IMR-90 (cell line): ENCODE measurements at regions not wholly inside any gene's neighbourhood (a gene's known extent, or its start where the extent isn't known, plus 50 kb on each side); places are given as distances from the start of the nearest gene placed in this dataset.
A peak's percentile ranks its signal among the peaks of the same experiment; 100 is the strongest.

Experiments
- ATAC-seq: fragments of 200-7000 bp; cut with Tn5 transposase; 2 replicates; pipeline ENCODE4 v1.9.1; 2020; ENCODE audit warnings: low read depth, mild to moderate bottlenecking, moderate library complexity
- BruUV-seq: library from RNA; stranded (reverse); fragments of 400-500 nt; replicated peaks from 2 replicates; lab custom pipeline; 2021; lab: Mats Ljungman, UMichigan
- CTCF ChIA-PET: fragments of 300-600 bp; formaldehyde crosslinking; extraction: SDS; loops from one replicate; lab custom pipeline; 2021; ENCODE audit warnings: antibody characterized with exemption; lab: Yijun Ruan, JAX
- POLR2A ChIA-PET: fragments of 300-600 bp; sonication (Branson Sonifier 250); formaldehyde crosslinking; loops from one replicate; lab custom pipeline; 2022; ENCODE audit warnings: antibody characterized with exemption; ENCODE audit not compliant: unreplicated experiment; lab: Charles Lee
- DNase-seq: peaks from one replicate; pipeline ENCODE4 v3.0.0; 2013
- H2AFZ ChIP-seq: replicated peaks from 2 replicates; pipeline ENCODE3; 2013; ENCODE audit warnings: low read length, mild to moderate bottlenecking; ENCODE audit not compliant: poor library complexity
- H2AK5ac ChIP-seq: 2 replicates; pipeline ENCODE4 v1.6.1; 2013; ENCODE audit warnings: low read depth, low read length, inconsistent platforms
- H2AK9ac ChIP-seq: replicated peaks from 2 replicates; pipeline ENCODE3; 2013; ENCODE audit warnings: mild to moderate bottlenecking, low read depth, low read length, moderate library complexity; ENCODE audit not compliant: poor library complexity
- H2BK120ac ChIP-seq: 2 replicates; pipeline ENCODE4 v1.6.1; 2013; ENCODE audit warnings: low read depth, low read length, inconsistent platforms
- H2BK15ac ChIP-seq: 3 replicates; pipeline ENCODE4 v1.6.1; 2013; ENCODE audit warnings: low read depth, low read length, inconsistent platforms
- H2BK20ac ChIP-seq: 2 replicates; pipeline ENCODE4 v1.6.1; 2013; ENCODE audit warnings: low read depth, mild to moderate bottlenecking, inconsistent platforms, low read length, moderate library complexity
- H2BK5ac ChIP-seq: 2 replicates; pipeline ENCODE4 v1.6.1; 2013; ENCODE audit warnings: mild to moderate bottlenecking, low read depth, low read length, inconsistent platforms; ENCODE audit not compliant: poor library complexity, severe bottlenecking
- H3K14ac ChIP-seq: replicated peaks from 2 replicates; pipeline ENCODE4 v1.6.1; 2013; ENCODE audit warnings: low read depth, low read length, inconsistent platforms
- H3K18ac ChIP-seq: 2 replicates; pipeline ENCODE4 v1.6.1; 2013; ENCODE audit warnings: low read depth, low read length, control low read depth
- H3K23ac ChIP-seq: 2 replicates; pipeline ENCODE4 v1.6.1; 2013; ENCODE audit warnings: low read depth, low read length, inconsistent platforms
- H3K27ac ChIP-seq: 2 replicates; pipeline ENCODE4 v1.5.1; 2013; ENCODE audit warnings: mild to moderate bottlenecking, control low read depth, low read length; ENCODE audit not compliant: insufficient read depth
- H3K27me3 ChIP-seq: 2 replicates; pipeline ENCODE4 v1.6.1; 2013; ENCODE audit warnings: low read length; ENCODE audit not compliant: control insufficient read depth, insufficient read depth
- H3K36me3 ChIP-seq: 2 replicates; pipeline ENCODE4 v1.6.1; 2013; ENCODE audit warnings: low read length, mixed read lengths; ENCODE audit not compliant: control insufficient read depth, insufficient read depth
- H3K4ac ChIP-seq: 2 replicates; pipeline ENCODE4 v1.6.1; 2013; ENCODE audit warnings: low read depth, low read length, inconsistent platforms
- H3K4me1 ChIP-seq: 2 replicates; pipeline ENCODE4 v1.6.1; 2013; ENCODE audit warnings: low read length, mixed read lengths; ENCODE audit not compliant: control insufficient read depth, insufficient read depth
- H3K4me2 ChIP-seq: 2 replicates; pipeline ENCODE4 v1.6.1; 2013; ENCODE audit warnings: low read depth, mild to moderate bottlenecking, control low read depth, low read length, moderate library complexity
- H3K4me3 ChIP-seq: 2 replicates; pipeline ENCODE4 v1.5.1; 2013; ENCODE audit warnings: low read depth, mild to moderate bottlenecking, control low read depth, low read length, moderate library complexity; ENCODE audit not compliant: insufficient read depth
- H3K56ac ChIP-seq: 2 replicates; pipeline ENCODE4 v1.6.1; 2013; ENCODE audit warnings: low read length, inconsistent platforms; ENCODE audit not compliant: insufficient read depth; ENCODE audit errors: extremely low read depth
- H3K79me1 ChIP-seq, 2 experiments: 2 replicates each; pipeline ENCODE4 v1.6.1; 2013; ENCODE audit warnings: low read length in 2 of 2, inconsistent platforms in 1 of 2, low read depth in 1 of 2
- H3K9ac ChIP-seq: 2 replicates; pipeline ENCODE4 v1.6.1; 2013; ENCODE audit warnings: low read depth, low read length, control low read depth
- H3K9me1 ChIP-seq: 2 replicates; pipeline ENCODE4 v1.6.1; 2013; ENCODE audit warnings: low read length, inconsistent platforms; ENCODE audit not compliant: insufficient read depth
- H3K9me3 ChIP-seq: 2 replicates; pipeline ENCODE4 v1.6.1; 2013; ENCODE audit warnings: low read length; ENCODE audit not compliant: control insufficient read depth, insufficient read depth
- H4K20me1 ChIP-seq: 2 replicates; pipeline ENCODE4 v1.6.1; 2013; ENCODE audit warnings: low read length, inconsistent platforms; ENCODE audit not compliant: insufficient read depth
- H4K5ac ChIP-seq: 2 replicates; pipeline ENCODE4 v1.6.1; 2013; ENCODE audit warnings: mild to moderate bottlenecking, low read depth, low read length, control low read depth
- H4K8ac ChIP-seq, 2 experiments: 2 replicates each; pipeline ENCODE4 v1.6.1; 2013; ENCODE audit warnings: low read depth in 2 of 2, low read length in 2 of 2, control low read depth in 1 of 2, inconsistent platforms in 1 of 2
- H4K91ac ChIP-seq: 2 replicates; pipeline ENCODE4 v1.6.1; 2013; ENCODE audit warnings: low read depth, low read length, inconsistent platforms; ENCODE audit not compliant: insufficient read depth
- CTCF ChIP-seq: conservative IDR thresholded peaks from 2 replicates; pipeline ENCODE4 v1.5.1; 2012; ENCODE audit warnings: mild to moderate bottlenecking, low read depth, low read length, improper control_type of control experiment
- ELK1 ChIP-seq: fragments of 150-350 bp; IDR thresholded peaks from 2 replicates; pipeline ENCODE4 v1.6.1; 2016; ENCODE audit warnings: low read depth, mild to moderate bottlenecking, low read length, moderate library complexity, borderline replicate concordance
- NFE2L2 ChIP-seq: fragments of 150-350 bp; IDR thresholded peaks from 2 replicates; pipeline ENCODE4 v1.6.1; 2016; ENCODE audit warnings: low read depth, mild to moderate bottlenecking, low read length
- RFX5 ChIP-seq: IDR thresholded peaks from 2 replicates; pipeline ENCODE4 v1.8.0; 2012; ENCODE audit warnings: low read depth, mild to moderate bottlenecking, low read length, moderate library complexity
- WGBS, 2 experiments: methylation state at CpG; one replicate each; pipeline versions ENCODE4 v1.1.5 to v1.1.7; 2013; ENCODE audit warnings: missing lambda C conversion rate in 2 of 2; ENCODE audit not compliant: insufficient read length in 1 of 2; ENCODE audit errors: extremely low coverage in 2 of 2; 5-methylcytosine and 5-hydroxymethylcytosine counted together
- dilution Hi-C: fragments of 300-500 bp; cut with HindIII; formaldehyde crosslinking; loops from one replicate; pipeline ENCODE4 v1.14.3; 2018; ENCODE audit warnings: low sequenced_read_pairs; ENCODE audit not compliant: unreplicated experiment
- in situ Hi-C: fragments of 300-500 bp; cut with MboI; formaldehyde crosslinking; loops from 3 replicates; pipeline ENCODE4 v1.14.3; 2019; ENCODE audit warnings: low sequenced_read_pairs, inconsistent platforms, mixed read lengths
- intact Hi-C: fragments of 100-400 bp; cut with micrococcal nuclease; formaldehyde crosslinking; loops from 2 replicates; pipeline ENCODE4 v1.10.0; 2022

GRCh38 chr12:42824327-42824726, 234.8 kb upstream of the PRICKLE1 start:
- H3K79me1 ChIP-seq, result no peaks in the 10 kb centered on the region
- no peak overlapping the region for H2AFZ ChIP-seq
- H3K18ac ChIP-seq, result no peak overlapping the region
- no TSS peak for BruUV-seq
- no peak overlapping the region for H2AK5ac ChIP-seq
- no peak for ATAC-seq
- H2BK120ac ChIP-seq, result no peak overlapping the region
- no peak overlapping the region for H2BK15ac ChIP-seq
- H3K23ac ChIP-seq, result no peak overlapping the region
- H4K91ac ChIP-seq, result no peak overlapping the region
- ChIA-PET POLR2A (no interaction called here), CTCF (no interaction called here)
- DNase-seq, result no peak
- H2BK20ac ChIP-seq, result no peak overlapping the region
- no peak overlapping the region for H2BK5ac ChIP-seq
- no peak overlapping the region for H3K4ac ChIP-seq
- in situ Hi-C loops (no loop called here), intact Hi-C loops (no loop called here), dilution Hi-C loops (no loop called here)
- H4K8ac ChIP-seq, result no peak overlapping the region
- H3K9me3 ChIP-seq, result 0 out of 2 replicates have a peak, but pooled peaks cover 2% of the 10 kb centered on the region
- no peak overlapping the region for H4K5ac ChIP-seq
- WGBS, 2 experiments, result no CpG with 5 or more reads among the region's 2 CpGs
- no peak overlapping the region for H3K4me3 ChIP-seq
- H3K9me1 ChIP-seq, result no peaks in the 10 kb centered on the region
- no peaks in the 10 kb centered on the region for H3K27me3 ChIP-seq
- no peaks in the 10 kb centered on the region for H3K36me3 ChIP-seq
- H3K9ac ChIP-seq, result no peak overlapping the region
- H2AK9ac ChIP-seq, result no peak overlapping the region
- H4K20me1 ChIP-seq, result no peaks in the 10 kb centered on the region
- no peak overlapping the region for H3K4me2 ChIP-seq
- H3K4me1 ChIP-seq, result peaks cover 3% of the 10 kb centered on the region
- H3K27ac ChIP-seq, result no peak overlapping the region
- no peak overlapping the region for H3K56ac ChIP-seq
- TF ChIP-seq ELK1 (no peak), RFX5 (no peak), NFE2L2 (peak; percentile 24; the same call in 1 of the 2 replicates), CTCF (no peak)
- no peak overlapping the region for H3K14ac ChIP-seq
